Ectodermal cell (in vitro differentiated cells): ENCODE measurements at regions not wholly inside any gene's neighbourhood (a gene's known extent, or its start where the extent isn't known, plus 50 kb on each side); places are given as distances from the start of the nearest gene placed in this dataset.
"Not testable (repeated sequence)": the region's sequence is repeated elsewhere in the genome, so short reads cannot be mapped to it uniquely, and the experiment has no call there.

Experiments used
- H3K27ac ChIP-seq: 2 replicates; pipeline ENCODE4 v1.7.0; 2013; ENCODE audit warnings: mild to moderate bottlenecking, low read depth, low read length; ENCODE audit not compliant: insufficient read depth, poor library complexity, severe bottlenecking
- H3K27me3 ChIP-seq: 2 replicates; pipeline ENCODE4 v1.7.0; 2013; ENCODE audit warnings: mild to moderate bottlenecking, low read length; ENCODE audit not compliant: insufficient read depth, control insufficient read depth, poor library complexity, severe bottlenecking
- H3K36me3 ChIP-seq: one replicate; pipeline ENCODE4 v1.7.0; 2013; ENCODE audit warnings: low read length; ENCODE audit not compliant: control insufficient read depth, insufficient read depth
- H3K4me1 ChIP-seq: one replicate; pipeline ENCODE4 v1.7.0; 2013; ENCODE audit warnings: low read length; ENCODE audit not compliant: control insufficient read depth, insufficient read depth
- H3K4me3 ChIP-seq: 2 replicates; pipeline ENCODE4 v1.7.0; 2013; ENCODE audit warnings: low read depth, low read length, control low read depth; ENCODE audit not compliant: insufficient read depth
- H3K9me3 ChIP-seq: 2 replicates; pipeline ENCODE4 v1.7.0; 2013; ENCODE audit warnings: mild to moderate bottlenecking, low read length, moderate library complexity; ENCODE audit not compliant: control insufficient read depth
- WGBS, 2 experiments: methylation state at CpG; one replicate each; pipeline ENCODE4 v1.1.7; 2013; ENCODE audit warnings: missing lambda C conversion rate in 2 of 2; 5-methylcytosine and 5-hydroxymethylcytosine counted together

DNA sequence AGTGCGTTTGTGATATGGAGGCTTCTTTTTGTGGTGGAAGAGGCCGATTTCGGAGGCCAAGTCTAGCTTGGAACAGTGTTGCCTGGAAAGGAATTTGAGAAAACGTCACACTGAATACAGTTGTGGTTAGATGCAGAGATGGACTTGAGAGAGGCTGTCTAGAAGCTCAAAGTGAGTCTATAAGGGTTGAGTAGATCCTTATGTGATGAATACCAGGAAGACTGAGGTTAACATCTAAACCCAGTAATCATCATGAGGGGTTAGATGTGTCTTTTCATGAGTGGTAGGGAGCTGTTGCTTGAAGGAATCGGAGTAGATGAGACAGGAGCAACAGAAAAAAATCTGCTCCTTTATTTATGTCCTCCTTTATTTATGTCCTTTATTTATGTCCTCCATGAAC is 114.6 kb upstream of the IVNS1ABP start:
- Histone ChIP-seq H3K4me1 (no peaks in the 10 kb centered on the region), H3K36me3 (no peaks in the 10 kb centered on the region), H3K27ac (no peak overlapping the region), H3K27me3 (no peaks in the 10 kb centered on the region), H3K9me3 (no peaks in the 10 kb centered on the region), H3K4me3 (no peak overlapping the region)
- WGBS, 2 experiments = 71 to 75% methylated on average over 4 to 5 of the region's 5 CpGs

DNA sequence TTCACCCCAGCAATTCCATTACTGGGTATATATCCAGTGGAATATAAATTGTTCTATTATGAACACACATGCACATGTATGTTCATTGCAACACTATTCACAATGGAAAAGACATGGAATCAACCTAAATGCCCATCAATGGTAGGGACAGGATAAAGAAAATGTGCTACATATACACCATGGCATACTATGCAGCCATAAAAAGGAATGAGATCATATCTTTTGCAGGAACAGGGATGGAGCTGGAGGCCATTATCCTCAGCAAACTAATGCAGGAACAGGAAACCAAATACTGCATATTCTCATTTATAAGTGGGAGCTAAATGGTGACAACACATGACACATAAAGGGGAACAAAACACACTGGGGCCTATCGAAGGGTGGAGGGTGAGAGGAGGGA is 112.6 kb upstream of the IVNS1ABP start:
- H3K27me3 ChIP-seq, H3K4me1 ChIP-seq, H3K4me3 ChIP-seq, H3K36me3 ChIP-seq, H3K9me3 ChIP-seq, H3K27ac ChIP-seq: not testable (repeated sequence)
- 89 to 100% methylated on average over 1 of the region's 1 CpG for WGBS, 2 experiments

GRCh38 chr1:185427776-185428175 is 110.7 kb upstream of the IVNS1ABP start:
- WGBS, 2 experiments = 93 to 95% methylated on average over 3 of the region's 3 CpGs
- H3K36me3 ChIP-seq = no peaks in the 10 kb centered on the region
- no peaks in the 10 kb centered on the region for H3K9me3 ChIP-seq
- H3K4me1 ChIP-seq = no peaks in the 10 kb centered on the region
- H3K27ac ChIP-seq = no peak overlapping the region
- H3K4me3 ChIP-seq = no peak overlapping the region
- no peaks in the 10 kb centered on the region for H3K27me3 ChIP-seq

GRCh38 chr1:185427264-185427663 is 110.2 kb upstream of the IVNS1ABP start:
- Histone ChIP-seq H3K36me3 (no peaks in the 10 kb centered on the region), H3K27ac (no peak overlapping the region), H3K4me1 (no peaks in the 10 kb centered on the region), H3K27me3 (no peaks in the 10 kb centered on the region), H3K4me3 (no peak overlapping the region), H3K9me3 (no peaks in the 10 kb centered on the region)
- WGBS, 2 experiments = 89 to 100% methylated on average over 2 of the region's 2 CpGs

GRCh38 chr1:185426848-185427247 is 109.8 kb upstream of the IVNS1ABP start:
- H3K9me3 ChIP-seq = no peaks in the 10 kb centered on the region
- H3K4me1 ChIP-seq = no peaks in the 10 kb centered on the region
- H3K27me3 ChIP-seq = no peaks in the 10 kb centered on the region
- H3K27ac ChIP-seq = no peak overlapping the region
- WGBS, 2 experiments = 89 to 91% methylated on average over 5 of the region's 5 CpGs
- H3K36me3 ChIP-seq = no peaks in the 10 kb centered on the region
- H3K4me3 ChIP-seq = no peak overlapping the region

DNA sequence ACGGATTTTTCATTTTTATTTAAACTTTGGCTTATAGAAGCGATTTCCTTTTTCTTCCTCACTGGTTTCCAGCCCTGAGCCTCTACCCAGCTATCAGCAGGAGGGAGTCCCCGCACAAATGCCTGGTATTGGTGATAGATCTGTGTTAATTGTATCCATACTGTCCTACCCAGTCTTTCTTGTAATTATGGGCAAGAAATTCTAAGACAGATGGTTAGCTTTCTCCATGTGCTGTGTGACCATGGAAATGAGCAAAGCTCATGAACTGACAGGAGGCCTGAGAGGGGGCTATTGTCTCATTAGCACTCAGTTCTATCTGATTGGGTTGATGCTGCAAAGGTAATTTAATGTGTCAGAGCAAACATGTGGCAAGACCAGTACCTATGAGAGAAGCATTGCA is 108.1 kb upstream of the IVNS1ABP start:
- no peaks in the 10 kb centered on the region for H3K36me3 ChIP-seq
- WGBS, 2 experiments = 95 to 96% methylated on average over 2 to 3 of the region's 3 CpGs
- no peaks in the 10 kb centered on the region for H3K27me3 ChIP-seq
- no peaks in the 10 kb centered on the region for H3K9me3 ChIP-seq
- H3K27ac ChIP-seq = no peak overlapping the region
- no peaks in the 10 kb centered on the region for H3K4me1 ChIP-seq
- no peak overlapping the region for H3K4me3 ChIP-seq

DNA sequence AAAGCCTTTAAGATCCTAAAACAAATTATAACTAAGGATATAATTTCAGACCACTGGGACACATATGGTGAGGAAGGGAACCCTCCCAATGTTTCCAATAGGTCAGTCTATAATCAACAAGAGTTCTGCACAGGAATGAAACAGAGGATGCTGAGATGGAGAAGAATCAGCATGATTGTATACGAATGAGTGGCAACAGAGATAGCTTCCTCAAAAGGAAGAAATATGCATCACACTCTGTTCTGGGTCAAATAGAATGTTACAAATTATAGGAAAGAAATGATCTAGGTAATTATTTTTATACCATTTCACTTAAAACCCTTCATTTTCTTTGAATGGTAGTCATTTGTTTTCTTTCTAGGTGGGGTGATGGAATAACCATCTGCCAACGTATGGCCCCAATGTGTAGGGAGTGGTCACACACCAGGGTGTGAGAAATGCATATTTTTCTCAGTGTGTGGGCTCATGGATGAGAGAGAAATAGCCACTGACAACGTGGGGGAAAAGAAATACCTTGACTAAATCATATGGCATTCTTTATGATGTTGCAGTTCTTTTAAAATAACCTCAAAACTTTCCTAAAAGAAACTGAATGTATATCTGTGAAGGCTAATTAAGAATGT is 104.6 kb upstream of the IVNS1ABP start:
- WGBS, 2 experiments = 74 to 78% methylated on average over 3 of the region's 3 CpGs
- H3K27ac ChIP-seq = no peak overlapping the region
- H3K9me3 ChIP-seq = no peaks in the 10 kb centered on the region
- H3K4me3 ChIP-seq = no peak overlapping the region
- no peaks in the 10 kb centered on the region for H3K36me3 ChIP-seq
- no peaks in the 10 kb centered on the region for H3K4me1 ChIP-seq
- no peaks in the 10 kb centered on the region for H3K27me3 ChIP-seq

DNA sequence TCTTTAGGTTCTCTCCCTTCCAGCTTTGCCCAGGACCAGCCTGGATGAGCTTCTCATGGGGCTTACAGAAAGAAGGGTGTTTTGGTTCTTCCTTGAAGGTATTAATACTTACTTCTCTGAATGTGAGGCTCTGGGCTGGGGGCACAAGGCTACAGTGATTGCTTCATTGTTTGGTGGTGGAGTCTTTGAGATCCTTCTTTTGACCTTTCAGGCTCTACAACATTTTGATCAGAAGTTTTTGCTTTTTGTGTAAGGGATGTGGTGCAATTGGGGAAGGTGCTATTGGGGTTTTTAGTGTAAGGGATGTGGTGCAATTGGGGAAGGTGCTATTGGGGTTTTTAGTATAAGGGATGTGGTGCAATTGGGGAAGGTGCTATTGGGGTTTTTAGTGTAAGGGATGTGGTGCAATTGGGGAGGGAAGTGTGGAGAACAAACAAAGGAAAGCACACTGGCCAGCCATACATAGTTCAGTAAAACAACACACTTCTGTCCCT is 103.6 kb upstream of the IVNS1ABP start:
- H3K4me3 ChIP-seq = no peak overlapping the region
- no peak overlapping the region for H3K27ac ChIP-seq
- H3K4me1 ChIP-seq = no peaks in the 10 kb centered on the region
- no peaks in the 10 kb centered on the region for H3K9me3 ChIP-seq
- no peaks in the 10 kb centered on the region for H3K36me3 ChIP-seq
- no peaks in the 10 kb centered on the region for H3K27me3 ChIP-seq

DNA sequence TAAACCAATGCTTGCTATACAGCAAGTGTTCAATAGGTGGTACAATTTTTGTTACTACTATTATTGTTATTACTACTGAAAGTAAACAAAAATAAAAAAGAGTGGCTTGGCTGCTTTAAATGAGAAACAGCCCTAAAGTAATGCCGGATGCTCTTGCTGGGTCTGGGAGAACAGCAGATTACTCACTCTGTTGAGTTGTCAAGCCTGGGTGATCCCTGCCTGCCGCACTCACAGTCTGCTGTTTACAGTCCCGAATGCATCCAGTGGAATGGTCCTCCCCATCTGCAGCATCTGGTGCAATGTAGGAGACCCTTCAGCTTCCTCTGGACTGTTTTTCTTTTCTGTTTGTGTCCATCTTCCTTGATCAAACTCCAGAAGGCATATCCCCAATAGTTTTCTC is 102.7 kb upstream of the IVNS1ABP start:
- Histone ChIP-seq H3K27me3 (no peaks in the 10 kb centered on the region), H3K9me3 (no peaks in the 10 kb centered on the region), H3K36me3 (no peaks in the 10 kb centered on the region), H3K27ac (no peak overlapping the region), H3K4me1 (no peaks in the 10 kb centered on the region), H3K4me3 (no peak overlapping the region)
- 58 to 65% methylated on average over 3 of the region's 3 CpGs for WGBS, 2 experiments

GRCh38 chr1:185418472-185418871 is 101.4 kb upstream of the IVNS1ABP start:
- Histone ChIP-seq H3K9me3 (no peaks in the 10 kb centered on the region), H3K27ac (no peak overlapping the region), H3K27me3 (no peaks in the 10 kb centered on the region), H3K4me1 (no peaks in the 10 kb centered on the region), H3K4me3 (no peak overlapping the region), H3K36me3 (no peaks in the 10 kb centered on the region)
- WGBS, 2 experiments = 91 to 92% methylated on average over 1 of the region's 1 CpG
